OCI-LY1 (cell line): ENCODE measurements at regions not wholly inside any gene's neighbourhood (a gene's known extent, or its start where the extent isn't known, plus 50 kb on each side); places are given as distances from the start of the nearest gene placed in this dataset.
A peak's percentile ranks its signal among the peaks of the same experiment; 100 is the strongest.

Source experiments
- EZH2 ChIP-seq: fragments of 200-600 bp; sonication (generic), shearing (Covaris generic); IDR thresholded peaks from 2 replicates; pipeline ENCODE4 v1.8.0; 2017; ENCODE audit warnings: borderline replicate concordance, mixed run types, mild to moderate bottlenecking, antibody characterized with exemption, low read length, moderate library complexity, mixed read lengths
- TF ChIP-seq, protein P1 (sequence below): fragments of 200-600 bp; sonication (generic), shearing (Covaris generic); IDR thresholded peaks from 2 replicates; pipeline ENCODE4 v1.5.1; 2017; ENCODE audit warnings: mild to moderate bottlenecking, antibody characterized with exemption, low read length, moderate library complexity, mixed read lengths

DNA sequence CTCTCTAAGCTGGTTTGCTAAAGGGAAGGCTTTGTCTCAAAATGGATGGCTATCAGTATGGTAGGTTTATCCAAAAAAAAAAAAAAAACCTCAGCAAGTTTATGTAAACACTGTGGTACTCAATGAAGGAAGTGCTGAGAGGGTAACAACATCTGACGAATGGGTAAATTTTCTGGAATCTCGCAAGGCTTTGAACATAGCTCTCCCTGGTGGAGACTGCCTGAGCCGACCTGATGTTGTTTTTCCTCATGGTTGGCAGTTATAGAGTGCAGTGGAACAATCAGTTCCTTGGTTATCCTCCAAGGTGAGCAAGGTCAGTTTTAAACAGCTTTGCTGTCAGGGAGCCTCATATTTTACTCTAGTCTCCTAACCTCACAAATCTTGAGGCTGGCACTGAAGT lies 94.6 kb downstream of the ZPLD1 start:
- TF ChIP-seq, protein P1, sequence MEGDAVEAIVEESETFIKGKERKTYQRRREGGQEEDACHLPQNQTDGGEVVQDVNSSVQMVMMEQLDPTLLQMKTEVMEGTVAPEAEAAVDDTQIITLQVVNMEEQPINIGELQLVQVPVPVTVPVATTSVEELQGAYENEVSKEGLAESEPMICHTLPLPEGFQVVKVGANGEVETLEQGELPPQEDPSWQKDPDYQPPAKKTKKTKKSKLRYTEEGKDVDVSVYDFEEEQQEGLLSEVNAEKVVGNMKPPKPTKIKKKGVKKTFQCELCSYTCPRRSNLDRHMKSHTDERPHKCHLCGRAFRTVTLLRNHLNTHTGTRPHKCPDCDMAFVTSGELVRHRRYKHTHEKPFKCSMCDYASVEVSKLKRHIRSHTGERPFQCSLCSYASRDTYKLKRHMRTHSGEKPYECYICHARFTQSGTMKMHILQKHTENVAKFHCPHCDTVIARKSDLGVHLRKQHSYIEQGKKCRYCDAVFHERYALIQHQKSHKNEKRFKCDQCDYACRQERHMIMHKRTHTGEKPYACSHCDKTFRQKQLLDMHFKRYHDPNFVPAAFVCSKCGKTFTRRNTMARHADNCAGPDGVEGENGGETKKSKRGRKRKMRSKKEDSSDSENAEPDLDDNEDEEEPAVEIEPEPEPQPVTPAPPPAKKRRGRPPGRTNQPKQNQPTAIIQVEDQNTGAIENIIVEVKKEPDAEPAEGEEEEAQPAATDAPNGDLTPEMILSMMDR, result peak; percentile 15; the same call in 1 of the 2 replicates
- TF ChIP-seq EZH2, result no peak
